ENCODE measurements at regions not wholly inside any gene's neighbourhood (a gene's known extent, or its start where the extent isn't known, plus 50 kb on each side); places are given as distances from the start of the nearest gene placed in this dataset.

DNA sequence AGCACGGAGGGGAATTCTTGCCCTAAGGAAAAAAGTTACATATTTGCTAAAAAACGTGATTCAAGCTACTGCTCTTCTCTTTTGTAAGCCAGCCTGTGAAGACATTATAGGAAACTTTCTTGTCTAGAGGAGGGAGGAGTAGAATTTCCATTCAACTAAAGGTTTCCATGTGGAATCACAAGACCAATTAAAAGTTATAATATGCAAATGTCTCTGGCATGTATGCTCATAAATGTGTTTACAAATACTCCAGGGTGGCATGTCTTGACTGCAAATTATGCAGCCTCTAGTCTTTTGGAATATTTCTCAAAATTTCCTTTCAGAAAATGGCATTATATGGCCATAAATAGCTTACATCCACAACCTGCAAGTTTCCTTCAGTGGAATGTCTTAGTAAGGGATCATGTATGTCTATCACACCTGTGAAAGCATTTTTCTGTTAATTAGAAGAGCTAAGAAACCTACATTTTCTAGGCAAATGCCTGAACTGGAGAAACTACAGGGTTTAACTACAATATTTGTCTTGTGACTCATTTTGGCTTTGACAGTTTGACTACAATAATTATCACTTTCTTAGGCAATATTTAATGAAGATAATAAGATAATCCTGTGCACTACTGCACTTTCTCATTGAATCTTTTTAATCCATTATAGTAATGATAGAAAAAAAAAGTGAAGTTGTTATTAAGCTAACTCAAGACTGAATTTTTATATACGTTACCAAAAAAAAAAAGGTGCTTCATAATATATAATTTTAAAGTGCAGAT lies 111.1 kb upstream of the C10orf90 start:
- Histone ChIP-seq H3K36me3 (no peaks in the 10 kb centered on the region), H3K27me3 (no peaks in the 10 kb centered on the region), H3K4me2 (no peak overlapping the region), H4K20me1 (no peaks in the 10 kb centered on the region), H3K27ac (no peak overlapping the region), H3K9me3 (no peaks in the 10 kb centered on the region), H3K4me1 (no peaks in the 10 kb centered on the region), H3K9ac (no peak overlapping the region), H3K4me3 (no peak overlapping the region)
- TF ChIP-seq Cebpa-rat (IDR thresholded peaks at IDR 0.05): no peak

DNA sequence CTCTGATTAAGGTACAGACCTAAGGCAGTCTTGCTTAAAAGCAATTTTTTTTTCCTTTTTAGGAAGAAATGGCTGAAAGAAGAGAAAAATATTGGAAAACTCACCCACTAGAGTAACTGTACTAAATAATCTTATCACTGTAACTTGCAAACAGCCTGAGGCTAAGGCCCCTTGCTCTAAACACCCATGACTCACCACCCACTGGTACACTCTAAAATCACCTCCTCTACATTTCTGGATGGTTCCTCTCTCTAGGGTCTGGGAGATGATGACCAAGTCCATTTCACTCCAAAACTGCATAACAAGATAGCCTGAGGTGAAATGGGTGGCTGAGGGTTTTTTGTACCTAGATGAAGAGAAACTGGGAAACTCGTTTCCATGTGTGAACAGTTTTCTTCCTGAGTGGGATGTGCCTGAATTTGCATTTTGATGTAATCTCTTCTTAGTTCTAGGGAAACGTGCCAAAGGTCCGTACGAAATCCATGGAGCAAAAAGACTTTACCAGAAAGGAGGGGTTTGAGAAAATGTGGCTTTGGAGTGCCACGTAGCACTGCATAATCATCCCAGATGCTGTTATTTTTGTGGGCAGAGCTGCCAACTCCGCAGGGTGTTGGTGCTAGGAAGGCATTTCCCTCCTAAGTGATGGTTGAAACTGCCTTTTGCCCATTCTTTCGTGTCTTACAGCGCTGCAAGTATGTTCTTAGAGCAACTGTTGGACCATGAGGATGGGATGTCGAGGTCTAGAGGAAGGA lies 113.5 kb upstream of the C10orf90 start:
- no peak overlapping the region for H3K4me2 ChIP-seq
- H3K36me3 ChIP-seq: no peaks in the 10 kb centered on the region
- H4K20me1 ChIP-seq: no peaks in the 10 kb centered on the region
- H3K9me3 ChIP-seq: no peaks in the 10 kb centered on the region
- no peaks in the 10 kb centered on the region for H3K4me1 ChIP-seq
- no peak overlapping the region for H3K9ac ChIP-seq
- H3K27ac ChIP-seq: no peak overlapping the region
- TF ChIP-seq Cebpa-rat (IDR thresholded peaks at IDR 0.05): no peak
- H3K4me3 ChIP-seq: no peak overlapping the region
- H3K27me3 ChIP-seq: no peaks in the 10 kb centered on the region

DNA sequence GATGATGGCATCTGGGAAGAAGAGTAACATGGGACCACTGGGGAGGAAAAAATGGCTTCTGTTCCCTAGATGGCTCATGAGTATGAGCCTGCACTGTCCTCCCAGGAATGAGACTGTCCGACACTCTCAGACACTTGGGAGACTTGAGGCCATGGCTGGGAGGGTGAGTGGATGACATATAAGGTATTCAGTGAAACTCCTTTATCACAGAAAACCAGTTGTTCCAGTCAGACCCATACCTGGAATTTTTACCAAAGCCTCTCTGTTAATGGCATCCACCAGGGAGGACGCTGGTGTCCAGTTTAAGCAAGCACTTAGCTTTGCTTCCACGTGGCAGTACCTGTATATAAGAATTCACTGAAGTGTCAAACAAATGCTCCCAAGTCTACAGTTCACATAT lies 116.7 kb upstream of the C10orf90 start:
- H3K27ac ChIP-seq: no peak overlapping the region
- no peak overlapping the region for H3K4me2 ChIP-seq
- H3K9me3 ChIP-seq: no peaks in the 10 kb centered on the region
- H4K20me1 ChIP-seq: no peaks in the 10 kb centered on the region
- no peak for TF ChIP-seq Cebpa-rat (IDR thresholded peaks at IDR 0.05)
- H3K4me3 ChIP-seq: no peak overlapping the region
- H3K27me3 ChIP-seq: no peaks in the 10 kb centered on the region
- H3K36me3 ChIP-seq: no peaks in the 10 kb centered on the region
- H3K4me1 ChIP-seq: no peaks in the 10 kb centered on the region
- H3K9ac ChIP-seq: no peak overlapping the region

DNA sequence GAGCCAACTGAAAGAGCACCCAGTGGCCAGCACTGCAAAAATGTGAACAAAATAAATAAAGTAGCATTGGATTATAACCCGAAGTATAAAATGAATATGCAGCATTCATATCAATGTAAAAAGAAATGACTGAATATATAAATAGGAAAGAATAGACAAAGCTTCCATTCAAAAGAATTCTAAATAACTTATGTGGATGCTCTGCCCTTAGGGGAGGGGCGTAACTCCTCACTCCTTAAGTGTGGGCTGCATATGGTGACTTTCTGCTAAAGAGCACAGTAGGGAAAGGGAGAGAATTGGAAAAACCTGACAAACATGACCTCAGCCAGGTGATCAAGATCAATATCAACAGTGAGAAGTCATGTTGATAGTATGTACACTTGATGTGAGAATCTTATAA lies 109.9 kb upstream of the DOCK1 start:
- no peaks in the 10 kb centered on the region for H3K36me3 ChIP-seq
- TF ChIP-seq Cebpa-rat (IDR thresholded peaks at IDR 0.05): no peak
- H3K4me2 ChIP-seq: no peak overlapping the region
- peaks cover 10% of the 10 kb centered on the region for H3K4me1 ChIP-seq
- no peak overlapping the region for H3K4me3 ChIP-seq
- H4K20me1 ChIP-seq: no peaks in the 10 kb centered on the region
- H3K27ac ChIP-seq: no peak overlapping the region
- H3K9me3 ChIP-seq: no peaks in the 10 kb centered on the region
- no peak overlapping the region for H3K9ac ChIP-seq
- no peaks in the 10 kb centered on the region for H3K27me3 ChIP-seq

DNA sequence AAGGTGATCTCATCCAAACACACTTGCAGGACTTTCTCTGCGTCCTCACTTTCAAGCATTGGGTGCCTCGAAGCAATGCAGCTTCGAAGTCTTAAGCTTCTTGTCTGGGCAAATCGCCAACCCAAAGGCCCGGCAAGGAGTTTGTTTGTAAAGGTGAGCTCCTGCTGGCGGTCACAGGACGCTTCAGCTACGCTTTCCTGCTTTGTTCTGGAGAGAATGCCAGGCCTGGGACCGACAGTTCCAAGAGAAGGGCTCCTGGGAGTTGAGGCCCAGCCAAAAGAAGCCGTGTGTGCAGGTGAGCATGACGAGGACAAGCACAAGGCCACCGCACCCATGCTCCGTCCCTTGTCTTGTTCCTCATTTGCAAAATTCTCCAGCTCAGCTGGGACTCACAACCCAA lies 106.6 kb upstream of the DOCK1 start:
- Histone ChIP-seq H3K4me3 (no peak overlapping the region), H3K27ac (no peak overlapping the region), H3K27me3 (no peaks in the 10 kb centered on the region), H3K4me1 (peaks cover 10% of the 10 kb centered on the region), H3K9me3 (no peaks in the 10 kb centered on the region), H4K20me1 (no peaks in the 10 kb centered on the region), H3K9ac (no peak overlapping the region), H3K36me3 (no peaks in the 10 kb centered on the region), H3K4me2 (peak overlapping the region; percentile 55)
- no peak for TF ChIP-seq Cebpa-rat (IDR thresholded peaks at IDR 0.05)

DNA sequence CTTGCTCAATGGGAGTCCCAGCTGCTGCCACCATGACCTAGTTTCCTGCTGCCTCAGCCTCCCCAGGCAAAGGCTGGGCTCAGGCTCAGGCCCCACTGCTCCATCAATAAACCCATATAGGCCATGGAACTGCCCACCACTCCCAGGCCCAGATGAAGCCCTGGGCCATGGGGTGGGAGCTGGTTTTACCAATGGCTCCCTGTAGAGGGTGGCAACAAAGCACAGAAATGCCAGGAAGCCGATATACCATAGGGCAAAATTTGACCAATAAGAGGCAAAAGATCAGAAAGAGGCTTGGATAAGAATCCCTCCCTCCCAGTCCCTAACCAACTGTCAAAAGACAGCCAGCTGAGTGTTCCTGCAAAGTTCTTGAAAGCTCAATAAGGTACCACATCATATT lies 101.8 kb upstream of the DOCK1 start:
- Histone ChIP-seq H3K4me2 (no peak overlapping the region), H3K4me1 (peaks cover 9% of the 10 kb centered on the region), H3K27ac (no peak overlapping the region), H3K9me3 (no peaks in the 10 kb centered on the region), H4K20me1 (no peaks in the 10 kb centered on the region), H3K36me3 (no peaks in the 10 kb centered on the region), H3K4me3 (no peak overlapping the region), H3K9ac (no peak overlapping the region), H3K27me3 (no peaks in the 10 kb centered on the region)
- no peak for TF ChIP-seq Cebpa-rat (IDR thresholded peaks at IDR 0.05)

DNA sequence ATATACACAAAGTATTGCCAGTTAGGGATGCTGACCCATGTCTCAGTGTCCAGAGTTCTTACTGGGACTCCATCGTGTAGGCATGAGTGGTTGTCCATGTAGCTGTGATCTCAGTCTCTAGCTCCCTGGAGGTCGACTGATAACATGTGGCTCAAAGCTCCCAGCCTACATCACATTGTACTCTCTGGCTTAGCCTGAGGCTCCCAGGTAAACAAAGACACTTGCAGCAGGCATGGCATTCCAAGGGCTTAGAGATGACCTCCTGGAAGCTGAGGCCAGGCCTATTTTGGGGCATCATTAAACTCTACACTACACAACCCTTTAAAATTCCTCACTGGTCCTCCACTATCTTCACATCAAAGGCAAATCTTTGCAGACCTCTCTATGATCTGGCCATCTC lies 100.8 kb upstream of the DOCK1 start:
- Histone ChIP-seq H4K20me1 (no peaks in the 10 kb centered on the region), H3K27me3 (no peaks in the 10 kb centered on the region), H3K9me3 (no peaks in the 10 kb centered on the region), H3K27ac (no peak overlapping the region), H3K4me1 (no peaks in the 10 kb centered on the region), H3K36me3 (no peaks in the 10 kb centered on the region), H3K9ac (no peak overlapping the region), H3K4me3 (no peak overlapping the region), H3K4me2 (no peak overlapping the region)
- no peak for TF ChIP-seq Cebpa-rat (IDR thresholded peaks at IDR 0.05)

DNA sequence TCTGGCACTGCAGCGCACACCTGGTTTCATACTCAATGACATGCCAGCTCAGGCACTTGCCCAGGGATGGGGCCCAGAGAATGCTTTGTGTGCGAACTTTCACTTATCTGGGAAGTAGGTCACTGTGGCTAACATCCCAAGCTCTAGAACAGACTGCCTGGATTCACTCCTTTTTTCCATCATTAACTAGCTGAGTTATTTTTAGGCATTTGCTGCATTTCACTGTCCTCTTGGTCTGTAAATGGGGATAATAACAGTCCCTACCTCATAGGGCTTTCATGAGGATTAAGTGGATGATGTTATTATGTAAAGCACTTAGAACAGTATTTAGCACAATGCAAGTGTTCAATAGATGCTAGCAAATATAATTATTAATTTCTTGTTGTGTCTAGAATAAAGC lies 98.7 kb upstream of the DOCK1 start:
- no peaks in the 10 kb centered on the region for H3K4me1 ChIP-seq
- H3K4me3 ChIP-seq: no peak overlapping the region
- H4K20me1 ChIP-seq: no peaks in the 10 kb centered on the region
- no peaks in the 10 kb centered on the region for H3K36me3 ChIP-seq
- no peak overlapping the region for H3K4me2 ChIP-seq
- no peak overlapping the region for H3K9ac ChIP-seq
- H3K27ac ChIP-seq: no peak overlapping the region
- TF ChIP-seq Cebpa-rat (IDR thresholded peaks at IDR 0.05): no peak
- H3K27me3 ChIP-seq: no peaks in the 10 kb centered on the region
- peaks cover 11% of the 10 kb centered on the region for H3K9me3 ChIP-seq

DNA sequence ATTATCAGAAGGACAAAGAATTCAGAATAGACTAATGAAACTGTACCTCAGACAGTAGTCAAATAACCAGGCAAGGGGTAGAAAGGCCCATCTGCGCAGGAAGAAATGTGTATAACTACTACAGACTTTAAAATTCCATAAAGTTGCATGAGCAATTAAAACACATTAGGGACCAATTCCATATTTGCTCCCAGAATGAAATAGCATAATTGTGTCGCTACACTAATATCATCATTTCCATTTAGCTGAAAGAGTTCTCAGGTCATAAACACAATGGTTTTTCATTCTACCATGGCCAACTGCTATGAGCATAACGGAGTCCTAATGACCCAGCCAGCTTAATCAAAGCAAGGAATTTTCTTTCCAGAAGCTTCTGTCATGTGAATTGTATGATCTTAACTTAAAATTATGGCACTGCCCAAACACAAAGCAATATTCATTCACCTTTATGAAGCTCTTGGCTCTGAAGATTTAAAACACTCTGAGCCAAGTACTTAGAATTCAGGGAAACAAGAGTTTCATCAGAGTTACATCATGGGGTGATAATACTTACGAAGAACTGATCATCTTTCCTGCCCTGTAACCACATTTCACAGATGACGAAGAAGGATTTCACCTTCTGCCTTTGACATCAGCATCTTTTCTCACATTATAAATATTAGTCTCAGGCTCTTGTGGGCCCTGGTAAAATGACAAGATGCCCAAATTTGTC lies 98.1 kb upstream of the DOCK1 start:
- Histone ChIP-seq H3K4me1 (no peaks in the 10 kb centered on the region), H3K27ac (no peak overlapping the region), H4K20me1 (no peaks in the 10 kb centered on the region), H3K9me3 (peaks cover 11% of the 10 kb centered on the region), H3K4me2 (no peak overlapping the region), H3K4me3 (no peak overlapping the region), H3K36me3 (no peaks in the 10 kb centered on the region), H3K9ac (no peak overlapping the region), H3K27me3 (no peaks in the 10 kb centered on the region)
- TF ChIP-seq Cebpa-rat (IDR thresholded peaks at IDR 0.05): no peak

DNA sequence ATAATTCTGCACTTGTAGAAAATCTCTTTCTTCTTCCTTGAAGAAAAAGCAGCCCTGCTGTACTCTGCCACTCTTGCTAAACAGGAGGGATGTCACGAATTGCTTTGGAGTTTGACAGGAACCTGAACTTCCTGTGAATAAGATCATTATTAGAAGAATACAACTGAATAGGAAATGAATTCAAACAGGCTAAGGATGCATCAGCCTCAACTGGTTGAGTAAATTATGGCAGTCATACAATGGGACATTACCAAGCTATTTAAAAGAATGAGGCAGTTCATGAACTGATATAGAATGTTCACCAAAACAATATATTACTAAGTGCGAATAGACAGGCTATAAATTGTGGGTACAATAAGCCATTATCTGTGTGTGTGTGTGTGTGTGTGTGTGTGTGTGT lies 97.1 kb upstream of the DOCK1 start:
- H4K20me1 ChIP-seq: no peaks in the 10 kb centered on the region
- TF ChIP-seq Cebpa-rat (IDR thresholded peaks at IDR 0.05): no peak
- no peak overlapping the region for H3K27ac ChIP-seq
- no peak overlapping the region for H3K9ac ChIP-seq
- no peaks in the 10 kb centered on the region for H3K36me3 ChIP-seq
- peaks cover 11% of the 10 kb centered on the region for H3K9me3 ChIP-seq
- H3K4me3 ChIP-seq: no peak overlapping the region
- H3K4me2 ChIP-seq: no peak overlapping the region
- H3K4me1 ChIP-seq: no peaks in the 10 kb centered on the region
- no peaks in the 10 kb centered on the region for H3K27me3 ChIP-seq

All from BLaER1 (cell line).